Body of pancreas (tissue), 4 donors: ENCODE measurements at regions not wholly inside any gene's neighbourhood (a gene's known extent, or its start where the extent isn't known, plus 50 kb on each side); places are given as distances from the start of the nearest gene placed in this dataset.

Source experiments
- CTCF ChIP-seq, 7 experiments: fragments of 450-650 bp in 4 of 7; fragments of 200-600 bp in 3 of 7; sonication (generic) in 3 of 7; IDR thresholded peaks; one replicate each; pipeline ENCODE4 v1.5.1; 2016 to 2019; ENCODE audit warnings: antibody characterized with exemption in 7 of 7
- POLR2A ChIP-seq, 3 donors: fragments of 450-650 bp; IDR thresholded peaks; one replicate each; pipeline ENCODE4 v1.6.1; 2016; ENCODE audit warnings: antibody characterized with exemption in 3 of 3, mild to moderate bottlenecking in 2 of 3

- no peak for TF ChIP-seq POLR2A (IDR thresholded peaks at IDR 0.05)
- TF ChIP-seq CTCF (IDR thresholded peaks at IDR 0.05), result no peak
Observed at GRCh38 chr1:14062669-14063068, 362.7 kb downstream of the PRDM2 start.
